CD4-positive, alpha-beta T cell treated with Interleukin-17A for 1 hour (primary cell): ENCODE measurements at regions not wholly inside any gene's neighbourhood (a gene's known extent, or its start where the extent isn't known, plus 50 kb on each side); places are given as distances from the start of the nearest gene placed in this dataset.
A peak's percentile ranks its signal among the peaks of the same experiment; 100 is the strongest.

Source experiments
- DNase-seq: peaks from one replicate; pipeline ENCODE4 v3.0.0-alpha.2; 2020

GRCh38 chr1:184221087-184221486 lies 165.7 kb upstream of the C1orf21 start:
- no peak for DNase-seq

- peak; percentile 50 for DNase-seq
Observed at GRCh38 chr1:184222652-184223052, 164.2 kb upstream of the C1orf21 start.

GRCh38 chr1:184223216-184223615 lies 163.6 kb upstream of the C1orf21 start:
- DNase-seq: peak; percentile 13

GRCh38 chr1:184225283-184226099 lies 161.3 kb upstream of the C1orf21 start:
- no peak for DNase-seq

- no peak for DNase-seq
Observed at GRCh38 chr1:184226100-184226487, 160.7 kb upstream of the C1orf21 start.

GRCh38 chr1:184228558-184228957 lies 158.3 kb upstream of the C1orf21 start:
- DNase-seq: no peak

- no peak for DNase-seq
Observed at GRCh38 chr1:184237588-184237987, 149.2 kb upstream of the C1orf21 start.

- DNase-seq: no peak
Observed at GRCh38 chr1:184241446-184241845, 145.4 kb upstream of the C1orf21 start.

GRCh38 chr1:184242507-184242943 lies 144.3 kb upstream of the C1orf21 start:
- no peak for DNase-seq

GRCh38 chr1:184244962-184245361 lies 141.9 kb upstream of the C1orf21 start:
- DNase-seq: no peak

- DNase-seq: no peak
Observed at GRCh38 chr1:184247671-184248070, 139.2 kb upstream of the C1orf21 start.

GRCh38 chr1:184253921-184254320 lies 132.9 kb upstream of the C1orf21 start:
- DNase-seq: no peak

GRCh38 chr1:184254849-184255248 lies 132.0 kb upstream of the C1orf21 start:
- no peak for DNase-seq

- no peak for DNase-seq
Observed at GRCh38 chr1:184255560-184255959, 131.3 kb upstream of the C1orf21 start.

- DNase-seq: no peak
Observed at GRCh38 chr1:184257873-184258272, 129.0 kb upstream of the C1orf21 start.

GRCh38 chr1:184258525-184258924 lies 128.3 kb upstream of the C1orf21 start:
- DNase-seq: no peak

- no peak for DNase-seq
Observed at GRCh38 chr1:184260382-184260781, 126.4 kb upstream of the C1orf21 start.

- no peak for DNase-seq
Observed at GRCh38 chr1:184262109-184262508, 124.7 kb upstream of the C1orf21 start.

- no peak for DNase-seq
Observed at GRCh38 chr1:184267747-184268146, 119.1 kb upstream of the C1orf21 start.

GRCh38 chr1:184270556-184270955 lies 116.3 kb upstream of the C1orf21 start:
- DNase-seq: no peak

GRCh38 chr1:184272175-184272866 lies 114.5 kb upstream of the C1orf21 start:
- no peak for DNase-seq

- DNase-seq: no peak
Observed at GRCh38 chr1:184276416-184276815, 110.4 kb upstream of the C1orf21 start.

- no peak for DNase-seq
Observed at GRCh38 chr1:184279911-184280458, 106.8 kb upstream of the C1orf21 start.

- no peak for DNase-seq
Observed at GRCh38 chr1:184283999-184284398, 102.8 kb upstream of the C1orf21 start.
